H9 (cell line): ENCODE measurements at regions not wholly inside any gene's neighbourhood (a gene's known extent, or its start where the extent isn't known, plus 50 kb on each side); places are given as distances from the start of the nearest gene placed in this dataset.
A peak's percentile ranks its signal among the peaks of the same experiment; 100 is the strongest.

Experiments used
- DNase-seq: peaks from one replicate; pipeline ENCODE4 v3.0.0-alpha.2; 2017
- H2AFZ ChIP-seq: one replicate; pipeline ENCODE4 v1.6.1; 2013; ENCODE audit warnings: mild to moderate bottlenecking, low read length, control low read depth, moderate library complexity
- H2AK5ac ChIP-seq: 2 replicates; pipeline ENCODE4 v1.6.1; 2013; ENCODE audit warnings: low read length, control low read depth, mixed read lengths; ENCODE audit not compliant: insufficient read length
- H2BK120ac ChIP-seq: one replicate; pipeline ENCODE4 v1.6.1; 2013; ENCODE audit warnings: low read depth, mild to moderate bottlenecking, low read length, control low read depth, inconsistent platforms; ENCODE audit not compliant: poor library complexity, severe bottlenecking
- H2BK12ac ChIP-seq: 2 replicates; pipeline ENCODE4 v1.6.1; 2013; ENCODE audit warnings: low read length, control low read depth, mixed read lengths, low read depth; ENCODE audit not compliant: insufficient read length
- H2BK15ac ChIP-seq: 2 replicates; pipeline ENCODE4 v1.6.1; 2013; ENCODE audit warnings: low read depth, low read length, control low read depth
- H2BK20ac ChIP-seq: one replicate; pipeline ENCODE4 v1.6.1; 2013; ENCODE audit warnings: low read depth, mild to moderate bottlenecking, low read length, control low read depth, inconsistent platforms; ENCODE audit not compliant: poor library complexity, severe bottlenecking
- H2BK5ac ChIP-seq: 2 replicates; pipeline ENCODE4 v1.6.1; 2013; ENCODE audit warnings: low read length, control low read depth, mixed read lengths; ENCODE audit not compliant: insufficient read length
- H3K14ac ChIP-seq: 2 replicates; pipeline ENCODE4 v1.6.1; 2013; ENCODE audit warnings: low read length, control low read depth; ENCODE audit not compliant: insufficient read depth
- H3K18ac ChIP-seq: 2 replicates; pipeline ENCODE4 v1.6.1; 2013; ENCODE audit warnings: low read depth, mild to moderate bottlenecking, mixed read lengths, low read length, control low read depth; ENCODE audit not compliant: insufficient read length
- H3K23ac ChIP-seq: 2 replicates; pipeline ENCODE4 v1.6.1; 2013; ENCODE audit warnings: low read length, control low read depth, mixed read lengths, low read depth; ENCODE audit not compliant: insufficient read length
- H3K23me2 ChIP-seq: 2 replicates; pipeline ENCODE4 v1.6.1; 2013; ENCODE audit warnings: low read depth, mild to moderate bottlenecking, mixed read lengths, low read length, control low read depth; ENCODE audit not compliant: insufficient read length, poor library complexity, severe bottlenecking
- H3K27ac ChIP-seq: 2 replicates; pipeline ENCODE4 v1.5.1; 2013; ENCODE audit warnings: low read length, control low read depth, mixed read lengths, low read depth; ENCODE audit not compliant: insufficient read length
- H3K27me3 ChIP-seq: 2 replicates; pipeline ENCODE4 v1.6.1; 2013; ENCODE audit warnings: low read length, control low read depth, inconsistent platforms; ENCODE audit not compliant: insufficient read depth
- H3K4ac ChIP-seq: 2 replicates; pipeline ENCODE4 v1.6.1; 2013; ENCODE audit warnings: low read depth, mild to moderate bottlenecking, control low read depth, inconsistent platforms, low read length, moderate library complexity
- H3K4me1 ChIP-seq: 2 replicates; pipeline ENCODE4 v1.6.1; 2013; ENCODE audit warnings: low read length, control low read depth, inconsistent platforms; ENCODE audit not compliant: insufficient read depth
- H3K4me2 ChIP-seq: 2 replicates; pipeline ENCODE4 v1.6.1; 2013; ENCODE audit warnings: low read length, control low read depth, mixed read lengths; ENCODE audit not compliant: insufficient read length, insufficient read depth
- H3K56ac ChIP-seq: 2 replicates; pipeline ENCODE4 v1.6.1; 2013; ENCODE audit warnings: low read depth, mild to moderate bottlenecking, mixed read lengths, low read length, control low read depth; ENCODE audit not compliant: insufficient read length
- H3K79me1 ChIP-seq: 2 replicates; pipeline ENCODE4 v1.6.1; 2013; ENCODE audit warnings: low read depth, mild to moderate bottlenecking, moderate library complexity, low read length, control low read depth, inconsistent platforms; ENCODE audit not compliant: insufficient read depth, poor library complexity, severe bottlenecking
- H3K79me2 ChIP-seq: 2 replicates; pipeline ENCODE4 v1.6.1; 2013; ENCODE audit warnings: low read length, control low read depth, inconsistent platforms; ENCODE audit not compliant: insufficient read depth
- H3K9ac ChIP-seq: 2 replicates; pipeline ENCODE4 v1.6.1; 2013; ENCODE audit warnings: low read length, control low read depth, mixed read lengths; ENCODE audit not compliant: insufficient read length; ENCODE audit errors: extremely low read depth
- H3K9me3 ChIP-seq: one replicate; pipeline ENCODE4 v1.6.1; 2013; ENCODE audit warnings: low read depth, low read length, inconsistent platforms; ENCODE audit not compliant: control insufficient read depth
- H3T11ph ChIP-seq: one replicate; pipeline ENCODE4 v1.6.1; 2013; ENCODE audit warnings: mild to moderate bottlenecking, low read length, control low read depth, inconsistent platforms
- H4K20me1 ChIP-seq: one replicate; pipeline ENCODE4 v1.6.1; 2013; ENCODE audit not compliant: control insufficient read depth, insufficient read length, insufficient read depth
- H4K5ac ChIP-seq: 2 replicates; pipeline ENCODE4 v1.6.1; 2013; ENCODE audit warnings: low read depth, mild to moderate bottlenecking, mixed read lengths, low read length, control low read depth; ENCODE audit not compliant: insufficient read length
- H4K8ac ChIP-seq: replicated peaks from 2 replicates; pipeline ENCODE4 v1.6.1; 2013; ENCODE audit warnings: low read length, control low read depth, mixed read lengths, low read depth; ENCODE audit not compliant: insufficient read length
- H4K91ac ChIP-seq: 2 replicates; pipeline ENCODE4 v1.6.1; 2013; ENCODE audit warnings: low read depth, mild to moderate bottlenecking, moderate library complexity, mixed read lengths, low read length, control low read depth; ENCODE audit not compliant: insufficient read length
- H3K27ac Mint-ChIP-seq, 3 experiments: 2 replicates in 2 of 3; 3 replicates in 1 of 3; pipeline ENCODE4 v1.8.0; 2020 to 2021; ENCODE audit warnings: mixed read lengths in 3 of 3, mild to moderate bottlenecking in 1 of 3, moderate library complexity in 1 of 3
- H3K27me3 Mint-ChIP-seq: 2 replicates; pipeline ENCODE4 v1.8.0; 2021; ENCODE audit warnings: low read depth, mild to moderate bottlenecking, moderate library complexity, mixed read lengths
- H3K36me3 Mint-ChIP-seq, 3 experiments: 2 replicates in 2 of 3; 3 replicates in 1 of 3; pipeline ENCODE4 v1.8.0; 2020 to 2021; ENCODE audit warnings: low read depth in 3 of 3, mixed read lengths in 3 of 3; ENCODE audit not compliant: insufficient read depth in 1 of 3
- H3K4me1 Mint-ChIP-seq, 2 experiments: 2 replicates each; pipeline ENCODE4 v1.8.0; 2020; ENCODE audit warnings: mixed read lengths in 2 of 2
- H3K4me3 Mint-ChIP-seq, 2 experiments: 2 replicates in 1 of 2; 3 replicates in 1 of 2; pipeline ENCODE4 v1.8.0; 2020 to 2021; ENCODE audit warnings: mild to moderate bottlenecking in 2 of 2, mixed read lengths in 2 of 2, moderate library complexity in 1 of 2
- H3K9me3 Mint-ChIP-seq, 2 experiments: 2 replicates in 1 of 2; 3 replicates in 1 of 2; pipeline ENCODE4 v1.8.0; 2020; ENCODE audit warnings: mild to moderate bottlenecking in 2 of 2, mixed read lengths in 2 of 2, moderate library complexity in 1 of 2
- WGBS: extraction: QIAGEN DNeasy Blood & Tissue Kit; methylation state at CpG from one replicate; pipeline ENCODE4 v1.1.7; 2013; ENCODE audit warnings: missing lambda C conversion rate, low lambda C conversion rate, mixed read lengths; ENCODE audit not compliant: insufficient read length; ENCODE audit errors: extremely low coverage; 5-methylcytosine and 5-hydroxymethylcytosine counted together
- TF ChIP-seq, protein P1 (sequence below): fragments of 200-600 bp; sonication (generic); conservative IDR thresholded peaks from 3 replicates; pipeline ENCODE4 v1.8.0; 2021; ENCODE audit warnings: antibody characterized with exemption, mild to moderate bottlenecking

DNA sequence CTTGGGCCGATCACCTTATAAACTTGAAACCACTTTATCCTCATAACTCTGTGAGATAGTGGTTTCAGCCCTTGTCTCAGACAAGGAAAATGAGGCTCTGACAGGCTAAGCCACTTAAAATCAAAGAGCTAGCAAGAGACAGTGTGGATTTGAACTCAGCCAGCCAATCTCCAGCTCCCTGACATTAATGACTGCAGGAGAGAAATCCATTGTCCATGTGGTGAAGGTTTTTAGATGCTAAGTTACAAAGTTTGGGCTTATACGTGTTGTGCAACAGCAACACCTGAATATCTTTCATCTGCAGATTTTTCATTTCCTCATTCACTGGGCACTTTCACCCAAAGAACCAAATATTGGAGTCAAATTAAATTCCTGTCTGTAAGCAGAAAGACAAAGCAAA, 501.3 kb downstream of the GRIN2A start:
- H3K4me1 ChIP-seq, result peaks cover 17% of the 10 kb centered on the region

More for the DNA sequence above, 501.3 kb downstream of the GRIN2A start:
- Histone ChIP-seq H3K23me2 (peaks cover 10% of the 10 kb centered on the region), H2BK15ac (no peak overlapping the region), H2BK20ac (no peak overlapping the region), H3K79me2 (peaks cover 11% of the 10 kb centered on the region; the same call in 1 of the 2 replicates), H3K79me1 (no peaks in the 10 kb centered on the region), H4K91ac (no peak overlapping the region), H3K27me3 (no peaks in the 10 kb centered on the region), H4K5ac (no peak overlapping the region), H3T11ph (no peak overlapping the region), H3K18ac (no peak overlapping the region), H4K8ac (no peak overlapping the region), H3K4me2 (peak overlapping the region; percentile 99), H2AK5ac (no peak overlapping the region), H3K23ac (no peak overlapping the region), H2BK120ac (no peak overlapping the region), H2BK12ac (no peak overlapping the region), H2BK5ac (peak overlapping the region; percentile 49), H3K27ac (peak overlapping the region; percentile 73), H3K56ac (peak overlapping the region; percentile 63), H3K4ac (no peak overlapping the region), H3K9me3 (peaks cover 5% of the 10 kb centered on the region), H2AFZ (no peak overlapping the region), H4K20me1 (no peaks in the 10 kb centered on the region), H3K9ac (peak overlapping the region; percentile 88), H3K14ac (no peak overlapping the region)
- WGBS, result no CpG with 5 or more reads among the region's 2 CpGs
- H3K27me3 Mint-ChIP-seq, result no peaks in the 10 kb centered on the region; the same call in 1 of the 2 replicates
- H3K27ac Mint-ChIP-seq, result peak overlapping the region; percentile 92 to 99 (median 98)
- peaks cover 9 to 22% (median 13%) of the 10 kb centered on the region in 3 experiments for H3K36me3 Mint-ChIP-seq
- peaks cover 65 to 68% of the 10 kb centered on the region in 2 experiments for H3K4me1 Mint-ChIP-seq
- TF ChIP-seq, protein P1, sequence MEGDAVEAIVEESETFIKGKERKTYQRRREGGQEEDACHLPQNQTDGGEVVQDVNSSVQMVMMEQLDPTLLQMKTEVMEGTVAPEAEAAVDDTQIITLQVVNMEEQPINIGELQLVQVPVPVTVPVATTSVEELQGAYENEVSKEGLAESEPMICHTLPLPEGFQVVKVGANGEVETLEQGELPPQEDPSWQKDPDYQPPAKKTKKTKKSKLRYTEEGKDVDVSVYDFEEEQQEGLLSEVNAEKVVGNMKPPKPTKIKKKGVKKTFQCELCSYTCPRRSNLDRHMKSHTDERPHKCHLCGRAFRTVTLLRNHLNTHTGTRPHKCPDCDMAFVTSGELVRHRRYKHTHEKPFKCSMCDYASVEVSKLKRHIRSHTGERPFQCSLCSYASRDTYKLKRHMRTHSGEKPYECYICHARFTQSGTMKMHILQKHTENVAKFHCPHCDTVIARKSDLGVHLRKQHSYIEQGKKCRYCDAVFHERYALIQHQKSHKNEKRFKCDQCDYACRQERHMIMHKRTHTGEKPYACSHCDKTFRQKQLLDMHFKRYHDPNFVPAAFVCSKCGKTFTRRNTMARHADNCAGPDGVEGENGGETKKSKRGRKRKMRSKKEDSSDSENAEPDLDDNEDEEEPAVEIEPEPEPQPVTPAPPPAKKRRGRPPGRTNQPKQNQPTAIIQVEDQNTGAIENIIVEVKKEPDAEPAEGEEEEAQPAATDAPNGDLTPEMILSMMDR, result no peak
- H3K4me3 Mint-ChIP-seq, result peak overlapping the region; percentile 43 to 85
- no peak for DNase-seq
- H3K9me3 Mint-ChIP-seq, result peaks cover 16 to 23% of the 10 kb centered on the region in 2 experiments
